ENCODE measurements at regions not wholly inside any gene's neighbourhood (a gene's known extent, or its start where the extent isn't known, plus 50 kb on each side); places are given as distances from the start of the nearest gene placed in this dataset.

- H3K27ac ChIP-seq, result no peak overlapping the region
- no peaks in the 10 kb centered on the region for H3K4me1 ChIP-seq
- WGBS, 3 donors, result 64 to 71% (median 69%) methylated on average over 1 of the region's 1 CpG
- H3K27me3 ChIP-seq (ENCODE audit: insufficient read depth in 3 of 3, low read length in 2 of 3), result no peaks in the 10 kb centered on the region
- no peak overlapping the region for H3K4me3 ChIP-seq
- TF ChIP-seq CTCF (IDR thresholded peaks at IDR 0.05), result no peak
- ATAC-seq (no peak), DNase-seq (no peak)
- H3K36me3 ChIP-seq (ENCODE audit: insufficient read depth in 1 of 2, low read depth in 1 of 2), result no peaks in the 10 kb centered on the region
- intact Hi-C loops (cut with DNase I), result no loop called here
- no peaks in the 10 kb centered on the region for H3K9me3 ChIP-seq
These were observed 56.2 kb downstream of the CRPPA start for GRCh38 chr7:16365177-16365576.

- no peak for TF ChIP-seq CTCF (IDR thresholded peaks at IDR 0.05)
- no peak for DNase-seq
- Histone ChIP-seq H3K27me3 (ENCODE audit: insufficient read depth in 3 of 3, low read length in 2 of 3) (no peaks in the 10 kb centered on the region), H3K9me3 (no peaks in the 10 kb centered on the region), H3K27ac (no peak overlapping the region), H3K4me3 (no peak overlapping the region), H3K36me3 (ENCODE audit: insufficient read depth in 1 of 2, low read depth in 1 of 2) (no peaks in the 10 kb centered on the region), H3K4me1 (no peaks in the 10 kb centered on the region)
- ATAC-seq, result peak in 2 of 4 donors; percentile 24 to 37
- intact Hi-C loops (cut with DNase I), result no loop called here
- WGBS, 3 donors, result 12 to 28% (median 21%) methylated on average over 4 of the region's 4 CpGs
These were observed 62.1 kb downstream of the CRPPA start for GRCh38 chr7:16359216-16359615.

- H3K27me3 ChIP-seq (ENCODE audit: insufficient read depth in 3 of 3, low read length in 2 of 3), result no peaks in the 10 kb centered on the region
- intact Hi-C loops (cut with DNase I), result no loop called here
- 36 to 47% (median 38%) methylated on average over 3 of the region's 3 CpGs for WGBS, 3 donors
- H3K27ac ChIP-seq, result no peak overlapping the region
- no peaks in the 10 kb centered on the region for H3K9me3 ChIP-seq
- no peak for DNase-seq
- no peaks in the 10 kb centered on the region for H3K4me1 ChIP-seq
- no peak overlapping the region for H3K4me3 ChIP-seq
- ATAC-seq, result no peak
- no peaks in the 10 kb centered on the region for H3K36me3 ChIP-seq (ENCODE audit: insufficient read depth in 1 of 2, low read depth in 1 of 2)
- TF ChIP-seq CTCF (IDR thresholded peaks at IDR 0.05), result no peak
These were observed 63.4 kb downstream of the CRPPA start for GRCh38 chr7:16357921-16358320.

- H3K27ac ChIP-seq, result no peak overlapping the region
- intact Hi-C loops (cut with DNase I), result no loop called here
- H3K4me1 ChIP-seq, result no peaks in the 10 kb centered on the region
- no peak for TF ChIP-seq CTCF (IDR thresholded peaks at IDR 0.05)
- H3K4me3 ChIP-seq, result no peak overlapping the region
- H3K9me3 ChIP-seq, result no peaks in the 10 kb centered on the region
- no peaks in the 10 kb centered on the region for H3K27me3 ChIP-seq (ENCODE audit: insufficient read depth in 3 of 3, low read length in 2 of 3)
- ATAC-seq (no peak), DNase-seq (no peak)
- no peaks in the 10 kb centered on the region for H3K36me3 ChIP-seq (ENCODE audit: insufficient read depth in 1 of 2, low read depth in 1 of 2)
- 75 to 87% (median 80%) methylated on average over 5 of the region's 5 CpGs for WGBS, 3 donors
These were observed 63.9 kb downstream of the CRPPA start for GRCh38 chr7:16357474-16357873.

- TF ChIP-seq CTCF (IDR thresholded peaks at IDR 0.05), result no peak
- Histone ChIP-seq H3K4me3 (no peak overlapping the region), H3K9me3 (no peaks in the 10 kb centered on the region), H3K27me3 (ENCODE audit: insufficient read depth in 3 of 3, low read length in 2 of 3) (no peaks in the 10 kb centered on the region), H3K27ac (no peak overlapping the region), H3K36me3 (ENCODE audit: insufficient read depth in 1 of 2, low read depth in 1 of 2) (no peaks in the 10 kb centered on the region), H3K4me1 (no peaks in the 10 kb centered on the region)
- intact Hi-C loops (cut with DNase I), result no loop called here
- ATAC-seq (no peak), DNase-seq (no peak)
- 76 to 81% (median 76%) methylated on average over 2 of the region's 2 CpGs for WGBS, 3 donors
These were observed 64.9 kb downstream of the CRPPA start for GRCh38 chr7:16356301-16356958.
